ENCODE measurements at regions not wholly inside any gene's neighbourhood (a gene's known extent, or its start where the extent isn't known, plus 50 kb on each side); places are given as distances from the start of the nearest gene placed in this dataset.

- intact Hi-C loops (cut with micrococcal nuclease; ENCODE audit: unreplicated experiment): no loop called here
- BruUV-seq (replicated peaks): no TSS peak
- H3K4me1 Mint-ChIP-seq (ENCODE audit: low read depth, unreplicated experiment): no peaks in the 10 kb centered on the region
- H3K36me3 Mint-ChIP-seq (ENCODE audit: insufficient read depth, unreplicated experiment): no peaks in the 10 kb centered on the region
- peaks cover 64% of the 10 kb centered on the region for H3K27me3 Mint-ChIP-seq (ENCODE audit: unreplicated experiment)
- no peaks in the 10 kb centered on the region for H3K9me3 Mint-ChIP-seq (ENCODE audit: low read depth, unreplicated experiment)
- H3K4me3 Mint-ChIP-seq (ENCODE audit: low read depth, unreplicated experiment): no peak overlapping the region
- TF ChIP-seq CTCF (IDR thresholded peaks at IDR 0.05; ENCODE audit: unreplicated experiment): no peak
- CTCF ChIA-PET: no interaction called here
- no peak overlapping the region for H3K27ac Mint-ChIP-seq (ENCODE audit: unreplicated experiment)
- no peak for DNase-seq
Measured at GRCh38 chr7:51617686-51618085, 301.1 kb upstream of the COBL start.

GRCh38 chr7:51613911-51614357, 297.3 kb upstream of the COBL start:
- no peak overlapping the region for H3K4me3 Mint-ChIP-seq (ENCODE audit: low read depth, unreplicated experiment)
- no peak for DNase-seq
- peaks cover 60% of the 10 kb centered on the region for H3K27me3 Mint-ChIP-seq (ENCODE audit: unreplicated experiment)
- no peaks in the 10 kb centered on the region for H3K9me3 Mint-ChIP-seq (ENCODE audit: low read depth, unreplicated experiment)
- intact Hi-C loops (cut with micrococcal nuclease; ENCODE audit: unreplicated experiment): no loop called here
- H3K27ac Mint-ChIP-seq (ENCODE audit: unreplicated experiment): no peak overlapping the region
- CTCF ChIA-PET: interaction anchor here (0.6 kb wide), 2 partner anchors 93 to 1682 kb away, joined by 3 to 5 read pairs; no protein-coding TSS in a partner anchor
- H3K36me3 Mint-ChIP-seq (ENCODE audit: insufficient read depth, unreplicated experiment): no peaks in the 10 kb centered on the region
- H3K4me1 Mint-ChIP-seq (ENCODE audit: low read depth, unreplicated experiment): no peaks in the 10 kb centered on the region
- BruUV-seq (replicated peaks): no TSS peak
- no peak for TF ChIP-seq CTCF (IDR thresholded peaks at IDR 0.05; ENCODE audit: unreplicated experiment)

- no peak overlapping the region for H3K27ac Mint-ChIP-seq (ENCODE audit: unreplicated experiment)
- H3K4me1 Mint-ChIP-seq (ENCODE audit: low read depth, unreplicated experiment): no peaks in the 10 kb centered on the region
- H3K27me3 Mint-ChIP-seq (ENCODE audit: unreplicated experiment): peaks cover 54% of the 10 kb centered on the region
- H3K9me3 Mint-ChIP-seq (ENCODE audit: low read depth, unreplicated experiment): no peaks in the 10 kb centered on the region
- H3K4me3 Mint-ChIP-seq (ENCODE audit: low read depth, unreplicated experiment): no peak overlapping the region
- no peaks in the 10 kb centered on the region for H3K36me3 Mint-ChIP-seq (ENCODE audit: insufficient read depth, unreplicated experiment)
- CTCF ChIA-PET: no interaction called here
- intact Hi-C loops (cut with micrococcal nuclease; ENCODE audit: unreplicated experiment): no loop called here
- DNase-seq: no peak
- TF ChIP-seq CTCF (IDR thresholded peaks at IDR 0.05; ENCODE audit: unreplicated experiment): no peak
- no TSS peak for BruUV-seq (replicated peaks)
Measured at GRCh38 chr7:51611937-51612336, 295.3 kb upstream of the COBL start.

- Mint-ChIP-seq H3K4me1 (ENCODE audit: low read depth, unreplicated experiment) (peaks cover 5% of the 10 kb centered on the region), H3K36me3 (ENCODE audit: insufficient read depth, unreplicated experiment) (no peaks in the 10 kb centered on the region), H3K27ac (ENCODE audit: unreplicated experiment) (no peak overlapping the region), H3K27me3 (ENCODE audit: unreplicated experiment) (peaks cover 9% of the 10 kb centered on the region), H3K4me3 (ENCODE audit: low read depth, unreplicated experiment) (no peak overlapping the region), H3K9me3 (ENCODE audit: low read depth, unreplicated experiment) (no peaks in the 10 kb centered on the region)
- BruUV-seq (replicated peaks): no TSS peak
- DNase-seq: no peak
- TF ChIP-seq CTCF (IDR thresholded peaks at IDR 0.05; ENCODE audit: unreplicated experiment): no peak
- intact Hi-C loops (cut with micrococcal nuclease; ENCODE audit: unreplicated experiment): no loop called here
- CTCF ChIA-PET: no interaction called here
Measured at GRCh38 chr7:51607447-51607846, 290.8 kb upstream of the COBL start.

Measured in Calu3 (cell line).